Stimulated activated CD8-positive, alpha-beta memory T cell treated with anti-CD3 and anti-CD28 coated beads, Interleukin-7, amount 100 ng/mL, for 1 hour (primary cell): ENCODE measurements at regions not wholly inside any gene's neighbourhood (a gene's known extent, or its start where the extent isn't known, plus 50 kb on each side); places are given as distances from the start of the nearest gene placed in this dataset.
"Not testable (repeated sequence)": the region's sequence is repeated elsewhere in the genome, so short reads cannot be mapped to it uniquely, and the experiment has no call there.

ENCODE experiments used
- DNase-seq, 2 donors: peaks; one replicate each; pipeline ENCODE4 v3.0.0-alpha.2; 2020; ENCODE audit warnings: low read depth in 2 of 2

DNA sequence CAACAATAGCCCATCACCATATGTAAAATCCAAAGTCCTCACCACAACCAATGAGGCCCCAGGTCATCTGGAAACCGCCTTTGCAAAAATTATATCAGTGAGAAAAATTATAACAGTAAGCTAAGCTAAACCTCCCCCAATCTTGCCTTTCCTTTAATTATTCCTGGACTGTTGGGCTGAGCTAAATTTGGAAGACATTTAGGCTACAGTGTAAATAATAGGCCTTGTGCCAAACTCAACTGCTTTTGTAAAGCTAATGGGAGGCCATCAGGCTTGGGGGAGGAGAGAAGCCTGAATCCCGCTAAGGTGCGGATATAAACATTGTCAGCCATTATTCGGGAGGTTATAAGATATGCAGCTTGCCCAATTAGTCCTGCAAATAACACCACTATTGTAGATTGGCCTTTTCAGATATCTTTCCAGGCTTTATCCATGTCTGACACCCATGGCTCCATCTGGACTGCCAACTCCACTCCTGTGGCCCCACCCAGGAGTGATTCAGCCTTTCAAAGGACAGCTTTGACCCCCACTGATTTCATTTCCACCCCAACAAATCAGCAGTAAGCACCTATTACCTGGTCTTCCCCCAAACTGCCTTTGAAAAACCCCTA, 53.0 kb upstream of the CA12 start:
- no peak for DNase-seq

DNA sequence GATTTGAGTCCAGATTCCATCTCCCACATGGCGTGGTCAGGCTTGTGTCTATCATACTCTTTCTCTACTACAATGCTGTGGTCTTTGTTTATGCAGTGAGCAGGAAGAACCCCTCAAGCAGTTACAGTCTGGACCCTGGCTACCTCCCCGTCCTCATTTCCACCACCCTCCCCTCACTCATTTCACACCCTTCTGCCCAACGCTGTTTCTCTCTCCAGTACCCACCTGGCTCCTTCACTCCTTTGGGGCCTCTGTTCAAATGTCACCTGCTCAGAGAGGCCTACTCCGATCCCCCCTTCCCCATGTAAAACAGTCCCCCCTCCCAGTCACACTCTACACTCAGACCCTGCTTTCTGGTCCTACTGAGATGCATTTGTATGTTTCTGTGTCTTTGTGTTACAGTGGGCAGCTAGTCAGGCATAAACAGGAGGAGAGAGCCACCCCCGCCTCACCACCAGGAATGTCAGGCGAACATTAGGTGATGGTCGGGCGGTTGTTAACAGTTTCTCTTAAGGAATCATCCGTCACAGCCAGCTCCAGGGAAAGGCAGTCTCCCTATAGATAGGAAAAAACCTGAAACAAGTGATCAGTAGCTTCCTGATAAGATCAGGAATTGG, 53.7 kb upstream of the CA12 start:
- no peak for DNase-seq

DNA sequence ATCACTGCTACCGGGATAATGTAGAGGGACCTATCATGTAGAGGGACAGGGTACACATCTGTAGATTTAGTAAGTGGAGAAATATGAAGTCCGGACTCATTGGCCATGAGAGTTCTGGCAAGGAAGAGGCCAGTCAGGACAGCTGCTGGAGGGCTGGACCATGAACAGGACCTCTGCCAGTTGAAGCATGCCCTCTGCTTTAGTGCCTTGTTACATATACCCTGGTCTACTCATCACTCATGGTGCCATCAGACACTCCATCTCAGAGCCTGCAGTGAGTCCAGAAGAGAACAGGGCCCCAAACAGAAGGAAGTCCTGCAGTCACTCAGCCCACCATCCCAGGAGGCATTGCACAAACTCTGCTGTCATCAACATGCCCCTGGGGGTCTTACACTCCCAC, 54.7 kb upstream of the CA12 start:
- no peak for DNase-seq

DNA sequence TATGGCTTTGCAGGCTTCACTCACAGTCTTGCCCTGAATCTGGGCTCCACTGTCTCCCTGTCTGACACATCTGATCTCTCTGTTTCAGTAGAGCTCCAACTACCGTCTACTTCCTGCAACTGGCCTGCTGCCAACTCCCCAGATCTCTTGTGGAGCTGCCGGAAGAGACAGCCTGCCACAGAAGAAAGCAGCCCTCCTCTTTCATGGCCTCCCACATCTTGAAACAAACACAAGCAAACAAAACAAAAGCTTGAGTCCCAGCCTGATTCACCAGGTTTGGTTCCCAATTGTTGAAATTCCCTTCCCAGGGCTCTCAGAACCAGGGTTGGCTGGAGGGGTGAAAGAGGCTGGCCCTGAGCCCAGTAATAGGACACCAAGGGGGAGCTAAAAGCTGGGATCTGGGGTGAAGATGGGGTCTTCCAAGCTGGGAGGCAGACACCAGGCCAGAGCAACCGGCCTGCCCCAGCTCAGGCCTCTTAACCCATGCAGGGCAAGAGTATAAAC, 55.3 kb upstream of the CA12 start:
- DNase-seq: peak; percentile 26 to 44

DNA sequence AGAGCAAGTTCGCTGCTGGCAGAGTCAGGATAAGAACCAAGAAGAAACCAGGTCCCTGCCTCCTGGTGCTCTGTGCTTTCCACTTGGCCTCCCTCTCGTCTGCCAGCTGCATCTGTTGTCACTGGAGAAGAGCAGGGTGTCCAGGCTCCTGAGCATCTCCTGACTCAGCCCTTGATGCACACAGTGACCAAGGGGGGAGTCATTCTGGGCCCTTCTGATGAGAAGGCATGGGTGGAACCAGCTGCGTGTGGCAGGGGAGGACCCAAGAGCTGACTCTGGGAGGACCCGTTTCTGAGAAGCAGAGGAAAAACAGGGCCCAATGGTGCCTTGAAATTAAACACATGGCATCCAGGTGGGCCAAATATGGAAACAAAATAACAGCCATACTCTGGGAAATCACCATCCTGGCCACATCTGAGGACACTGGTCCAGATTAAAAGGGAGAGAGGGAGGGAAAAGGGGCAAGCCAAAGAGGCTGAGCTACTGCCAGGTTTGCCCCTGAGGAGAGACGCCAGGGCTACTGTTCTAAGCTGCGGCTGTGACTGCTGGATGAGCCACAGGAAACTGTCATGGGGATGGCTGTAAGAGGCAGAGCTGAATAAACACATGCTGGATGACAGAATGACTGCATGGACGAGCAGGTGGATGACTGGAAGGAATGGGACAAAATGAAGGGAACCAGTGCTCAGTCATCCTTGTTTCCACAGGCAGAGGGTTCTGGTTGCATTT, 58.1 kb upstream of the CA12 start:
- no peak for DNase-seq

DNA sequence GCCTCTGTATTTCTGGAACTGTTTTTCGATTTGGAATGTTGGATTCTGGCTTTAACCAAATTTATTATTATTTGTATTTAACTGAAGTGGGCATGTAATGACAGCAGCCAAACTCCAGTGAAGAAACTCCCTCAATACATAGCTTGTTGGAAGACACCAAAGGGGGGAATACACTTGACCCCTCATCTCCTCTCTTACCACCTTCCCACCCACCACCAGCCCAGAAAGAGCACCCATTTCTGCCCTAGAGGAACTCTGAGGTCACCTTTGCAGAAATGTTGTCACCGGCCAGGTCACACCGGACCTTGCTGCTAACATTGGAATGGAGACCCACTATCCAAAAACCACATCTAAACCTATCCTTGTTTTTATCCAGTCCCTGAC, 58.6 kb upstream of the CA12 start:
- DNase-seq: no peak

DNA sequence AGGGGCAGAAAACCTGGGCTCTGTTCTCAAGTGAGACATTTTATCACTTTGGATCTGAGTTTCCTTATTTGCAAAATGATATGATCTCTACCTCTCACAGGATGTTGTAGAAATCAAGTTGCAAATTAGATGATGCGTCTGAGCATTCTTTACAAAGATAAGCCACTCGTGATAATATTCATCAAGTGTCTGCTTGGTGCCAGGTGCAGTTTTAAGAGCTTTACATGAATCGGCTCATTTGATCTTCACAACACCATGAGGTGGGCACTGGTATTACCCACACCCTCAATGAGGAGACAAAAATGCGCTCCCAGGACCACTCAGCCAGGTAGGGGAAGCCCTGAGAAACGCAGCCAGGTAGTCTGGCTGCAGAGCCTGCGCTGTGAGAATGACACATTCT, 59.1 kb upstream of the CA12 start:
- no peak for DNase-seq

DNA sequence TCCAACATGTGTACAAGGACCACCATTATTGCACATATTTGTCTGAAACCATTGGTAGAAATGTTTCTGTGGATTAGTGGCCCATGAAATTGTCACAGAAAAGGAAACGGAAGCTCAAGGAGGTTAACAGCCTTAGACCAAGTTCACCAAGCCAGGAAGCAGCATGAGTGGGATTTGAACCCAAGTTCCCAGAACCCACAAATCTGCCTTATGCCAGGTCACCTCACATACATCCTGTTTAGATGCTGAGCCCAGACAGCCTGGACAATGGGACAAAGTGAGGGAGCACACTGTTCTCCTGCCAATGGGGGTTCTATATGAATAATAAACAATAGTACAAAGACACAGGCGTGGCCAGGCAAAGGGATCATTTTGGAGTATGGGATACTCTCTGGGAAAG, 59.6 kb upstream of the CA12 start:
- DNase-seq: no peak

DNA sequence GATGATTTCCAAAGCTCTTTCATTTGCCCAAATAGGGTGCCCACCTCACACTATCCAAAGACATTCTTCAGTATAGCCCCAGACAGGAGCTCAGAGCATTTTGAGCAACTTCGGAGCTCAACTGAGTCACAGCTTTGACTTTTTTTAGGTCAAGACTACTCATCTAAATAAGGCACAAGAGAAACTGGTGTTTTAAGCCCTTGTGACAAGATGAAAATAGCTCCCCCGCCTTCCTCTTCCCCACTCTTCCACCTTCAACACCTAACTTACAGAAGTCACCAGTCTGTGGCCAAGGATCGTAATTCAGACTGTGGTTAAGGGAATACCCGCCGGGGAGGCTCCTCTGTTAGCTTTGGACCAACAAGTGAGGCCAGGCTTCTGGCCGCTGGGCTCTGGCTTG, 60.4 kb upstream of the CA12 start:
- no peak for DNase-seq

DNA sequence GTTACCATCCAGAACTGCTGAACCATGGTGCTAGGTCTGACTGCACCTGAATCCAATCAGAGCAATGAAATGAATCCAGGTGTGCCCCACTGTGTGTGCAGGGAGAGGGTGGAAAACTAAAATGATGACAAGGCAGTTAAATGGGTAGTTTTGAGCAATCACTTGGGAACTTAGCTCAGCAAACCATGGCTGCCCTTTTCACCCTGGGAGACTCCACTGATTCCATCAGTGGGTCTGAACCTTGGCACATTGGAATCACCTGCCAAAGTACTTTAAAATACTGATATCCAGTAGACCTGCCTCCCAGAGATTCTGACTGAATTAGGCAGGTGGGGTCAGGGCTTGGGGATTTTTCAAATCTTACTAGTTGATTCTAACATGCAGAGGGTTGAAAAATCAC, 59.8 kb upstream of the USP3 start:
- no peak for DNase-seq

DNA sequence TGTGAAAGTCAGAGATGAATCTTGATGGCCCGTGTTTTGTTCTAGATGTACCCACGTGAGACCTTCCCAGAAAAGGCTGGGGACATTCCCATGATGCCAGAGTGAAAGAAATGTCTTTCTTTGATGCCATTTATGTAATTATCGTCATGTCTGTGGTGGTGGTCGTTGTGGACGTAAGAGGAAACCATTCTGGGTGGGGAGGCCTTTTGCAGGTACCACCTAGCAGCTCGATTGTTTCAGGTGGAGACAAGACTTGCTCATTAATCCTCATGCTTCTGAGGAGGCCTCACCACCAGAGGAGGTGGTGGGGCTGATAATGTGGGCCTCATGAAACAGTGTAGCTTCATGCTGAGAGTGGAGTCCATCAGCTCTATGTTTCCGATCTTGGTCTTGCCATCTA, 58.1 kb upstream of the USP3 start:
- DNase-seq: no peak

DNA sequence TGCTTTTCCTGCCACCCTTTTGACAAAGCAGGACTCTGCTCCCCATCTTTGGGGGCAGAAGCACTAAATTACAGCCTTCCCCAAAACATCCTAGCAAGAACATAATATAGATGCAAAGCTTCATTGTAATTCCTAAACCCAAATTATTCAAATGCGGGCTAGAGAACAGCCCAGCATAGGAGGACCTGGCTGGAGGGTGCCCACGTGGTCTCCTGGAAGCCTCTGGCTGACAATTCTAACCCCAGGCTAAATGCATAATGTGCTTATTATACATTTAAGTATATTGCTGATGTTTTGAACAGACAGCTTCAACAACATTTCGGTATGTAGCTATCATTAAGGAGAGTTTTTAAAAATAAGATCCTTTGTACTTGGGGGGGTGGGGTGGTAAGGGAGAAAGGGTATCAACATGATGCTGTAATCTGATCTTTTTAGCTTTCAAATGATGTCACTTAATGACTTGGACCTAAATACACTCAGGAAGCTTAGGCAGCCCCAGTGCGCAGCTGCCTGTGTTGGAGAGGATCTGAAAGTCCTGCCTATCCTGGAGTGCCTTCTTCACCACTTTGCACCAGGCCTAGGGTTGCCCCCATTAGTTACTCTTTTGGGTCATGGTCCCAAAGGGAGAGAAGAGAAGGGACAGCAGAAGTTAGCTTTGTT, 57.2 kb upstream of the USP3 start:
- DNase-seq: no peak

DNA sequence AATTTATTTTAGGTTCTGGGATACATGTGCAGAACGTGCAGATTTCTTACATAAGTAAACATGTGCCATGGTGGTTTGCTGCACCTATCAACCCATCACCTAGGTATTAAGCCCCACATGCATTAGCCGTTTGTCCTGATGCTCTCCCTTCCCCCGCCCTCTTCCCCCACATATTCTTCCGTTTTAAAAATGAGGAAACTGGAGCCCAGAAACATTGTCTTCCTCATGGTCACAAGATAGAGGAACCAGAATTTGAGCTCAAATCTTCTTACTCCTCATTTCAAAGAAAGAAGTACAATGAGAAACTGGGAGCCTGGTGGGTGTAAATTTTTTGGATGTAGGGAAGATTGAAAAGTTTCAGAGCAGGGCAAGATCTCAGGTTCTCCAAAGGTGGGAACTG, 56.1 kb upstream of the USP3 start:
- no peak for DNase-seq

DNA sequence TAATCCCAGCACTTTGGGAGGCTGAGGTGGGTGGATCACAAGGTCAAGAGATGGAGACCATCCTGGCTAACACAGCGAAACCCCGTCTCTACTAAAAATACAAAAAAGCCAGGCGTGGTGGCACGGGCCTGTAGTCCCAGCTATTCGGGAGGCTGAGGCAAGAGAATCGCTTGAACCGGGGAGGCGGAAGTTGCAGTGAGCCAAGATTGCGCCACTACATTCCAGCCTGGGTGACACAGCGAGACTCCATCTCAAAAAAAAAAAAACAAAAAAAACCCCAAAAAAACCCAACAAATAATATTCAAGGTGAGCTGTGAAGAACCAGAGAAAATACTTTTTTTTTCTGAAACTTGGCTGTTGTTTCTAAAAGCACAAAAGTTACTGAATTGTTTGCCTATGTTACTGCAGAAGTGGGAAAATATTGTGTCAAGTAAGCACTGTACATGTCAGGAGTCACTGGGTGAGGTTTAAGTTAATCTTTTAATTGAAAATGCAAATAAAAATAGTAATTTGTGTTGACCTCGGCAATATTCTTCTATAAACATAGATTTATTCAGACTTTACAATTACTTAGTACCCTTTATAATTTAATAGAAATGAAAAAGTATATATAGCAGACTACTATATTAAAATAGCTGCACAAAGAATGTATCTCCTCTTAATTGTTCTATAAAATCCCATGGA, 55.4 kb upstream of the USP3 start:
- DNase-seq: not testable (repeated sequence)

DNA sequence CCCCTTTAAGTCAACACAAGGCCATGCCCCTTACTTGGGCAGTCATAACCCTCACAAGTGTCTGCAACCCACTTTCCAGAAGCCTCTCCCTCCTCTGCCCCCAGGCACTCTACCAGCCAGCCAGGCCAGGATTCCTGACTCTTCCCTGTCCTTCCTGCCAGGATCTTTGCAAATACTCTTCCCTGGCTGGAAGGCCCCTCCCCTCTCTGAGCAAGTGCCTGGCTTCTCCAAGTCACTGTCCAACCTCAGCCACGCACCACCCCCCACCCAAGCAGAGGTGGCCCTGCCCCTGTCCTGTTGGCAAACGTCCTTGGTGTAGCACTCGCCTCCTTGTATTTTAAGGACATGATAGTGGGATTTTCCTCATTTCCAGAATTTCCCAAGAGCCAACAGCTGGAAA, 54.7 kb upstream of the USP3 start:
- DNase-seq: no peak

DNA sequence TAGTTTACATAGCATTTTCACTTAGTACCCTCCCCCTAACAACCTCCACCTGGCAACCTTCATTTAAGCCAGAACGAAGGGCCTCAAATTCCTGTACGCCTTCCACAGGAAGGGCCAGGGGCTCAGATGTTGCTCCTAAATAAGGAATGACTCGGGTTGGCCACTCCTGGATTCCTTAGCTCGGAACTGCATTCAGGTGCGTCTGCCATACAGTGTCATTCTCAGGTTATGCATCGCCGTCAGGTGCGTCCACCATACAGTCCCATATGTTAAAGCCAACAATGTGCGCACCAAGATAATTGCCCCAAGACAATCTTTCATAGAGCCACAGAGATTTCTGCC, 53.5 kb upstream of the USP3 start:
- DNase-seq: no peak

DNA sequence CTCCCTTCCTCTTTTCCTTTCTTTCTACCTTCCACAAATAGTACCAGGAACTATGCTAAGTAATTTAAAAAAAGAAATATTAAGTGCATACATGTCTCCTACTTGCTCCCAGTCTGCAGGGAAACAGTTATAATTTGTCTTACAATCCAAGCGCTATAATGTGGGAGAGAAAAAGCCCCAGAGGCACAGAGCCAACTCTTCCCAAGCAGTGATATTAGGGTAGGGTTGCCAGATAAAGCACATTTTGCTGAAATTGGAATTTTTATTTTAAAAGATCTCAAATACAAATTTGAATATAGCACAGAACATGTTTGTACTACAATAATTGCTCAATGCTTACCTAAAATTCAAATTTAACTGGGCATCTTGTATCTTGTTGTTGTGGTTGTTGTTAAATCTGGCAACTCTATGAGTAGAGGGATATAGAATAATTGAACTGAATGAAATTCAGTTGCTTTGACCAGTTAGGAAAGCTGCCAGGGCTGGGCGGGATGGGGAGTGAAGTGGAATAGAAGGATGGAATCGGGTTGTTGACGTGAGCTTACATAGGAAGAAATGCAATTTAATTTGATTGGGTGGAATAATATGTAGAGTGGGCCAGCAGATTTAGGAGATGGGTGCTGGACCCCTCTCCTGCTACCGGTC, 52.6 kb upstream of the USP3 start:
- DNase-seq: no peak

DNA sequence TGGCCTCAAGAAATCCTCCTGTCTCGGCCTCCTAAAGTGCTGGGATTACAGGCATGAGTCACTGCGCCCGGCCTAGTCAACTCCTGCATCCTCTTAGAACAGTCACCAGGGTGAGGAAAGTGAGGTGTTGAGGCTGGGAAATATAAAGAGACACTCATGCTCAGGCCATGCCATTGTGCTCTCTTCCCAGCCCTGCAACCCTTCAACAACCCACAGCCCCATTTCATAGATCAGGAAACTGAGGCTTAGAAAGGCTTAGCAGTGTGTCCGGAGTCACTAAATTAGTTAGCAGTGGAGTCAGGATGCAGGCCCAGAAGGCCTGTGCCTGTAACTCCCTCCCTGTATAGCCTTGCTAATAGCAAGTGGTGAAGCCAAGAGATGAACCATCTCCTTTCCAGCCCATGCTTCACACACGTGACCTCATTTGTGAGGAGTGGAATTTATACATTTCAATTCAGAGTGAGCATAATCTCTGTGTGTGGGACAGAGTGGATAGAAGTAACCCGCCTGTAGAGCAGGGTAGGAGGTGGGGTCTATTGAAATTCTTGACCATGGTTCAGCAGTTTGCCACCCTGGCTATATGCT, 51.7 kb upstream of the USP3 start:
- no peak for DNase-seq

DNA sequence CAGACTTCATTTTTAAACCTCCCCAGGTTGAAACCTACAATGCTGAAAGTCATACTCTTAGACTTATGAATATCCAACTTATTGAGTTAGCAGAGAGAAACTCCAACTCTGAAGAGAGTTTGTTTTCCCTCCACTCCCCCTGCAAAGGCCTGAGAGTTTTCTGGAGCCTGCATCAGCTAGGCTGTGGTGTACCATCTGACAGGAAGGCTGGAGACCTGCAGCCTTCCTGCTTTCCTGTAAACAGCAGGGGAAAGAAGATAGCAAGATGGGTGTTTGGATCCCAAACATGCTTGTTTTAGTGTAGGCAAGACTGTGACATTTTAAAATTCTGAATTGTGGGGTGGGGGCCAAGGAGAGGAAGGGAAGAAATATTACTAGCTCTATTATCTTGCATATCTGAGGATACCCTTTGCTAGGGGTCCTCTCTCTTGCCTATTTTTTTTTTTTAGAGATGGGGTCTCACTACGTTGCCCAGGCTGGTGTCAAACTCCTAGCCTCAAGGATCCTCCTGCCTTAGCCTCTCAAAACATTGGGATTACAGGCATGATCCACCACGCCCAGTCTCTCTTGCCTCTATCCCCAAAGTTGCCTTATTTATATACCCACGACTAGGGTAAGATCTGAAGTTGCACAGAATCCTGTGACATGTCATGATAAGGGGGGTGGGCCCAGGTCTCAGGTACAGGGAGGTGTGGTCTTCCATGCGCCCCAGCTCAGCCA, 51.0 kb upstream of the USP3 start:
- DNase-seq: no peak

DNA sequence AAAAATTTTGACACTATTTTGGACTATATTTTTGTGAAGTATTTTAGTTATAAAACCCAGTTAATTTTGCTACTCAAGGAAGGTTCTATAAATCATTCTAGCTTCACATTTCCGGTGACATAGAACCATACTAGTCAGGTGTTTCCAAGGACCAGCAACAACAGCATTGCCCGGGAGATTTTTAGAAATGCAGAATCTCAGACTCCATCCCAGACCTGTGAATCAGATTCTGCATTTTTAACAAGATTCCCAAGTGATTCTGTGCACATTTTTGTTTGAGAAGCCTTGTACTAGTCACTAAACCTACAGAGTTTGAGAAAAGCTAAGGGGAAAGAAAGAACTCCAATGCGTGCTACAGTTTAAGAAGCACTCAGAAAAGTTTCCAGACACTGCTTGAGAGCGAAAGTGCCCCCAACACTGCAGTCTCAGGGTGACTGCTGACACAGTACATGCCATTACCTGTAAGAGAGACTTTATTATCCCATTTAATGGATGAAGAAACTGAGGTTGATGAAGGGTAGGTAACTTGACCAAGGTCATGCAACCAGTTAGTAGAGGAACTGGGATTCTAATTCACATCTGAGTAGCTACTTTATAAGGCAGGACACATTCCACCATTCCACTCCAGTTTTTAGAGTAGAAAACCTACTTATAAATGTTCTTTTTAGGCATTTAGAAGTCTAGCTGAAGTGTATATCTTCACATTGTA, 49.7 kb upstream of the USP3 start:
- DNase-seq: no peak
